ENCODE measurements at regions not wholly inside any gene's neighbourhood (a gene's known extent, or its start where the extent isn't known, plus 50 kb on each side); places are given as distances from the start of the nearest gene placed in this dataset.
A peak's percentile ranks its signal among the peaks of the same experiment; 100 is the strongest.

DNA sequence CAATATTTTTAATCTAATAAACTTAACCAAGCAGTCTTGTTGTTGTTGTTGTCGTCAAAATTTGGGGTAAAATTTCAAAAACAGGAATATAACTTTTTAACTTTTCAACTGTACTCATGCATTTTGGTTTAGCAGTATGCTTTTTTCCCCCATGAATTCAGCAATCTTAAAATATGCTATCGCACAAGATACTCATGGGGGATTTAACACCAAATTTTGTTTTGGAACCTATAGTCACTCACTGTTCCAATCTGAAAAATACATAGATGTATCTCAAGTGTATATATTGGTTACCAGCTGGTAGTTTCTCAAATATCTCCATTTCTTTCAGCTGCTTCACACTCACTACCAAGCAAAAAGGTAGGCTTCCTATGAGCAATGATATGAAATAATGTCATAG lies 91.4 kb upstream of the PIK3CG start:
- H3K9me3 Mint-ChIP-seq: no peaks in the 10 kb centered on the region
- H3K4me1 Mint-ChIP-seq: peaks cover 4% of the 10 kb centered on the region
- H3K9ac ChIP-seq (ENCODE audit: extremely low read depth, low read length, poor library complexity, severe bottlenecking): no peak overlapping the region
- H3K4me1 ChIP-seq (ENCODE audit: control insufficient read depth, insufficient read depth, low read length): peaks cover 10% of the 10 kb centered on the region
- peaks cover 3% of the 10 kb centered on the region for H3K27me3 Mint-ChIP-seq (ENCODE audit: insufficient read depth)
- no peaks in the 10 kb centered on the region for H3K36me3 Mint-ChIP-seq (ENCODE audit: low read depth)
- no peak overlapping the region for H3K27ac ChIP-seq (ENCODE audit: low read depth, low read length)
- H3K9me3 ChIP-seq (ENCODE audit: control insufficient read depth, low read length): peaks cover 6% of the 10 kb centered on the region
- H3K27ac Mint-ChIP-seq: no peak overlapping the region
- no peak overlapping the region for H3K4me3 Mint-ChIP-seq
- WGBS, 2 experiments (ENCODE audit: insufficient coverage in 1 of 2, insufficient read length in 1 of 2): 97% methylated on average over 2 of the region's 2 CpGs; no CpG with 5 or more reads in 1 of the 2 experiments
- no peak for DNase-seq
- TF ChIP-seq, protein P1, sequence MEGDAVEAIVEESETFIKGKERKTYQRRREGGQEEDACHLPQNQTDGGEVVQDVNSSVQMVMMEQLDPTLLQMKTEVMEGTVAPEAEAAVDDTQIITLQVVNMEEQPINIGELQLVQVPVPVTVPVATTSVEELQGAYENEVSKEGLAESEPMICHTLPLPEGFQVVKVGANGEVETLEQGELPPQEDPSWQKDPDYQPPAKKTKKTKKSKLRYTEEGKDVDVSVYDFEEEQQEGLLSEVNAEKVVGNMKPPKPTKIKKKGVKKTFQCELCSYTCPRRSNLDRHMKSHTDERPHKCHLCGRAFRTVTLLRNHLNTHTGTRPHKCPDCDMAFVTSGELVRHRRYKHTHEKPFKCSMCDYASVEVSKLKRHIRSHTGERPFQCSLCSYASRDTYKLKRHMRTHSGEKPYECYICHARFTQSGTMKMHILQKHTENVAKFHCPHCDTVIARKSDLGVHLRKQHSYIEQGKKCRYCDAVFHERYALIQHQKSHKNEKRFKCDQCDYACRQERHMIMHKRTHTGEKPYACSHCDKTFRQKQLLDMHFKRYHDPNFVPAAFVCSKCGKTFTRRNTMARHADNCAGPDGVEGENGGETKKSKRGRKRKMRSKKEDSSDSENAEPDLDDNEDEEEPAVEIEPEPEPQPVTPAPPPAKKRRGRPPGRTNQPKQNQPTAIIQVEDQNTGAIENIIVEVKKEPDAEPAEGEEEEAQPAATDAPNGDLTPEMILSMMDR (conservative IDR thresholded peaks at IDR 0.05): no peak
- no peaks in the 10 kb centered on the region for H3K27me3 ChIP-seq (ENCODE audit: control insufficient read depth, insufficient read depth, low read length, poor library complexity, severe bottlenecking)
- no peaks in the 10 kb centered on the region for H3K36me3 ChIP-seq (ENCODE audit: control insufficient read depth, insufficient read depth, low read length)
- no peak overlapping the region for H3K4me3 ChIP-seq (ENCODE audit: low read length)

DNA sequence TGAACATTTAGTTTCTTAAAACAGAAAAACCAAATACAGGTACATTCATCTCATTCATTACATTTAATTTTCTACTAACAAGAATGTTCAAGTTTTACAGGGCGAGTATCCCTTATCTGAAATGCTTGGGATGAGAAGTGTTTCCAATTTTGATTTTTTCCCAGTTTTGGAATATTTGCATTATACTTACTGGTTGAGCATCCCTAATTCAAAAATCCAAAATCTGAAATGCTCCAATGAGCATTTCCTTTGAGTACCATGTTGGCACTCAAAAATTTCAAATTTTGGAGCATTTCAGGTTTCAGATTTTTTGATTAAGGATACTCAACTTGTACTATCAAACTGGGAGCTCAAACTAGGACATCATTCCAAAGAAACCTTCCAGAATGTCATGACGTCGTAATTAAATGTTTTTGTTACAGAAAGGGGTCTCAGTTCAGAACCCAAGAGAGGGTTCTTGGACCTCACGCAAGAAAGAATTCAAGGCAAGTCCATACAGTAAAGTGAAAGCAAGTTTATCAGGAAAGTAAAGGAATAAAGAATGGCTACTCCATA lies 90.8 kb upstream of the PIK3CG start:
- Histone ChIP-seq H3K9me3 (ENCODE audit: control insufficient read depth, low read length) (peaks cover 6% of the 10 kb centered on the region), H3K4me1 (ENCODE audit: control insufficient read depth, insufficient read depth, low read length) (peaks cover 10% of the 10 kb centered on the region), H3K9ac (ENCODE audit: extremely low read depth, low read length, poor library complexity, severe bottlenecking) (no peak overlapping the region), H3K27ac (ENCODE audit: low read depth, low read length) (no peak overlapping the region), H3K4me3 (ENCODE audit: low read length) (peak overlapping the region; percentile 32), H3K36me3 (ENCODE audit: control insufficient read depth, insufficient read depth, low read length) (no peaks in the 10 kb centered on the region), H3K27me3 (ENCODE audit: control insufficient read depth, insufficient read depth, low read length, poor library complexity, severe bottlenecking) (no peaks in the 10 kb centered on the region)
- Mint-ChIP-seq H3K27me3 (ENCODE audit: insufficient read depth) (peaks cover 3% of the 10 kb centered on the region), H3K36me3 (ENCODE audit: low read depth) (no peaks in the 10 kb centered on the region), H3K4me3 (no peak overlapping the region), H3K9me3 (no peaks in the 10 kb centered on the region), H3K4me1 (peaks cover 4% of the 10 kb centered on the region), H3K27ac (no peak overlapping the region)
- DNase-seq: no peak
- TF ChIP-seq, protein P1 (conservative IDR thresholded peaks at IDR 0.05): no peak
- 91 to 100% methylated on average over 3 to 4 of the region's 4 CpGs for WGBS, 2 experiments (ENCODE audit: insufficient coverage in 1 of 2, insufficient read length in 1 of 2)

DNA sequence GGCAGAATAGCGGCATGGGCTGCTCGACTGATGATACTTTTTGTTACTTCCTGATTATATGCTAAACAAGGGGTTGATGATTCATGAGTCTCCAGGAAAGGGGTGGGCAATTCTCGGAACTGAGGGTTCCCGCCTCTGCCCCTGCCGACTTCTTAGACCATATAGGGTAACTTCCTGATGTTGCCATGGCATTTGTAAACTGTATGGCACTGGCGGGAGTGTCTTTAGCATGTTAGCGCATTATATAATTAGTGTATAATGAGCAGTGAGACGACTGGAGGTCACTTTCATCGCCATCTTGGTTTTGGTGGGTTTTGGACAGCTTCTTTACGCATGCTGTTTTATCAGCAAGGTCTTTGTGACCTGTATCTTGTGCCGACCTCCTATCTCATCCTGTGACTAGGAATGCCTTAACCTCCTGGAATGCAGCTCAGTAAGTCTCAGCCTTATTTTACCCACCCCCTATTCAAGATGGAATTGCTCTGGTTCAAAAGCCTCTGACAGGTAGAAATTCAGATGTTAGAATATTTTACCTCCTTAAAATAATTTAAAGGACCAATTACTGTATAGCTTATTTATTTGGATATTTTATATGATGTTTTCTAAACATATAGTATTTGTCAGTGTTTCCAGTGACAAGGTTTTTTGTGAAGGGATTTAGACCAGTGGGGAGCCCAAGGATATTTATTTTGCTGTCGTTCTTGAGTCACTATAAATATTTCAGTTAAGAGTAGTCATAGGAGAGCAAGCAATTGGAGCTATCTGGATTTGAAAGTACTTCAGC lies 90.1 kb upstream of the PIK3CG start:
- peaks cover 6% of the 10 kb centered on the region for H3K9me3 ChIP-seq (ENCODE audit: control insufficient read depth, low read length)
- Mint-ChIP-seq H3K9me3 (no peaks in the 10 kb centered on the region), H3K4me3 (no peak overlapping the region), H3K27me3 (ENCODE audit: insufficient read depth) (peaks cover 3% of the 10 kb centered on the region), H3K27ac (no peak overlapping the region), H3K4me1 (peaks cover 4% of the 10 kb centered on the region), H3K36me3 (ENCODE audit: low read depth) (no peaks in the 10 kb centered on the region)
- TF ChIP-seq, protein P1 (conservative IDR thresholded peaks at IDR 0.05): no peak
- no peaks in the 10 kb centered on the region for H3K27me3 ChIP-seq (ENCODE audit: control insufficient read depth, insufficient read depth, low read length, poor library complexity, severe bottlenecking)
- peak overlapping the region; percentile 32 for H3K4me3 ChIP-seq (ENCODE audit: low read length)
- DNase-seq: peak; percentile 57
- H3K36me3 ChIP-seq (ENCODE audit: control insufficient read depth, insufficient read depth, low read length): no peaks in the 10 kb centered on the region
- no peak overlapping the region for H3K27ac ChIP-seq (ENCODE audit: low read depth, low read length)
- H3K9ac ChIP-seq (ENCODE audit: extremely low read depth, low read length, poor library complexity, severe bottlenecking): no peak overlapping the region
- WGBS, 2 experiments (ENCODE audit: insufficient coverage in 1 of 2, insufficient read length in 1 of 2): 88 to 95% methylated on average over 7 to 12 of the region's 12 CpGs
- H3K4me1 ChIP-seq (ENCODE audit: control insufficient read depth, insufficient read depth, low read length): peaks cover 10% of the 10 kb centered on the region
